IgD-negative memory B cell (primary cell): ENCODE measurements at regions not wholly inside any gene's neighbourhood (a gene's known extent, or its start where the extent isn't known, plus 50 kb on each side); places are given as distances from the start of the nearest gene placed in this dataset.

Source experiments
- H3K27ac Mint-ChIP-seq, 3 donors: one replicate each; pipeline ENCODE4 v1.8.0; 2020 to 2022; ENCODE audit warnings: mild to moderate bottlenecking in 3 of 3, mixed read lengths in 3 of 3, moderate library complexity in 1 of 3
- H3K27me3 Mint-ChIP-seq: one replicate; pipeline ENCODE4 v1.8.0; 2021; ENCODE audit warnings: mixed read lengths
- H3K36me3 Mint-ChIP-seq: one replicate; pipeline ENCODE4 v1.8.0; 2020; ENCODE audit warnings: mild to moderate bottlenecking, mixed read lengths
- H3K4me1 Mint-ChIP-seq, 3 donors: one replicate each; pipeline ENCODE4 v1.8.0; 2020 to 2022; ENCODE audit warnings: mixed read lengths in 3 of 3, mild to moderate bottlenecking in 1 of 3
- H3K4me3 Mint-ChIP-seq, 4 donors: one replicate each; pipeline ENCODE4 v1.8.0; 2020 to 2022; ENCODE audit warnings: mild to moderate bottlenecking in 4 of 4, mixed read lengths in 4 of 4, moderate library complexity in 3 of 4
- H3K9me3 Mint-ChIP-seq, 3 donors: one replicate each; pipeline ENCODE4 v1.8.0; 2020 to 2021; ENCODE audit warnings: mixed read lengths in 3 of 3, mild to moderate bottlenecking in 1 of 3

DNA sequence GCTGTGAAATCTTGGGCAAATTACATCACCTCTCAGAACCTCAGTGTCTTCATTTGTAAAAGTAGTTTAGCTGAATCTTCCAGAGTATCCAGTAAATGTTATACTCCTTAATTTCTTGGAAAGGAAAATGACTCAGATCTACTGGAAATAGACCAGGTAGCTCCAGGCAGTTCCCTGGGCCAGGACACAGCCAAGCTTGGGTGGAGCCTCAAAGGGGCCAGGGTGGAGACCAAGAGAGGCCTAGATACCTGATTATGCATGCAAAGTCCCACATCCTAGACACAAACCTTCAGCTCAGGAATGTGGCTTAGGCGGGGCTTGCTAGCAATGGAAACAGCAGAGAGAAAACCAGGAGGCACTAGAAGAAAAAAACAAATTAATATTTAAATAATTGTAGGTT lies 272.8 kb downstream of the MAFB start:
- H3K4me3 Mint-ChIP-seq, result no peak overlapping the region
- H3K27me3 Mint-ChIP-seq, result no peaks in the 10 kb centered on the region
- H3K9me3 Mint-ChIP-seq, result peaks cover 3 to 8% (median 7%) of the 10 kb centered on the region in 3 donors
- no peaks in the 10 kb centered on the region for H3K4me1 Mint-ChIP-seq
- H3K27ac Mint-ChIP-seq, result no peak overlapping the region
- H3K36me3 Mint-ChIP-seq, result no peaks in the 10 kb centered on the region

DNA sequence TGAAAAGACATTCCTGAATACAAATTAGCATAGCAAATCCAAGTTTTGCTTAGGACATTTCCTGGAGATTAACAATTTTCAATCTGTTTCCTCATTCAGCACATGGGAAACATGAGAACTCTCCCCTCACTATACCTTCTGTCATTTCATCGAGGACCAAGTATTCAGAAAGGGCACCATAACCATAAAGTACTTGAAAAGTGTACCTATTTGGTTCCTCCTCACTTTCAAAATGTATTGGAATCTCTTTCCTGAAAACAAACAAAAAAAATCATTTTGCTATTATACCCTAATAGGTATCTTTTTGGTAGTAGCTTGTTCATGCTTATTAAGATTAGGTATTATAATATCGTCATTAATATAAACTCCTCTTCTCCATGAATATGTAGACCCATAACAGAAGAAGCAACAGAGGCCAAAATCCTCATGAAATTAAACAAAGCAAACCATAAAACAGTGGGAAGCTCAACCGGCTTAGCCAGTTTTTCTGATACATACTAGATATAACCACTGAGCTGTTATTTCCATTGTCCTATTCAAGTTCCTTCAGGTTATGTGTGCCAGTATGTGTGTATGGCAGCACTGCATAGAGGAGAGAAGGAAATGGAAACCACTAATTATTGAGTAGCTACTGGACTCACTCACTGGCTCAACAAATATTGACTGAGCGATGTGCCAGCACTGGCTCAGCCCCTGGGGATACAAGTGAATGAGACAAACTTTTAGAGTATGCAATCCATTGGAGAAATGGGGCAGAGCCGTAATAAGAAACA lies 274.0 kb downstream of the MAFB start:
- Mint-ChIP-seq H3K9me3 (peaks cover 3 to 8% (median 7%) of the 10 kb centered on the region in 3 donors), H3K4me1 (peaks cover 0 to under 1% (median 0%) of the 10 kb centered on the region in 3 donors), H3K36me3 (no peaks in the 10 kb centered on the region), H3K27ac (no peak overlapping the region), H3K27me3 (peaks cover 2% of the 10 kb centered on the region), H3K4me3 (no peak overlapping the region)

DNA sequence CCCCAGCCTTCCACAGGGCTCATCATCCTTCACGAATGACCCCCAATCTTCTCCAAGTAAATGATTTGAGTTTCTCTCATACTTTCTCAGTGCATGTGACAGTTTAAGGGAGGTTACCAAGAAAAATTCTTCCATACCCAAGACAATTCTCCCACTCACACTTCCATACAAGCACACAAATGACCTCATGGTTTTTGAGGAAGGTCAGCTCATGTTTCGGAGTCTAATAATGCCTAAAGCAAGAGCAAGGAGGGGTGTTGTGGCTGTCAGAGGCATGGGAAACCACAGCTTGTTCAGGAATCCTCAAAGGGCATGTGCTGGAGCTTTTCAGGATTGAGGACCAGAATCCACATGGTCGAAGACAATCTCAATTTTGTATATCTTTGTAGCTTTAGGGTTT lies 279.0 kb downstream of the MAFB start:
- Mint-ChIP-seq H3K27me3 (peaks cover 10% of the 10 kb centered on the region), H3K36me3 (peaks cover 2% of the 10 kb centered on the region), H3K4me3 (no peak overlapping the region), H3K9me3 (peaks cover 0 to 4% (median 0%) of the 10 kb centered on the region in 3 donors), H3K27ac (no peak overlapping the region), H3K4me1 (peaks cover 0 to 2% (median 0%) of the 10 kb centered on the region in 3 donors)

DNA sequence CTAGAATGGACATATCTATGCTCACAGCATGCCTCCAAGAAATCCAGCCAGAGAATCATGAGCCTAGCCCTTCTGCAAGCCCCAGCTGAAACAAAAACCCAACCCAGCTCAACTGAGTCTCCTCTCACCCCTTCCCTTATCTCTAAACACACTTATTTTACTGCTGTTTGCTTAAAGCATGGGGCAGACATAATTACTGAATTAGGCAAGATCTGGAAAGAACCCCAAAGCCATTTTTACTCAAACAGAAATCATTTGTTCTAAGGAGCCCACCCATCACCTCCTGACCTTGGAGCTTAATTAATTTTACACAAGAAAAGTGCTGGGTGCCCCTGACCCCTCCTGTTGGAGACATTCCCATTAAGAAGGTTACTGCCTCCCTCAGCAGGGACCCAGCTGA lies 291.6 kb downstream of the MAFB start:
- H3K36me3 Mint-ChIP-seq, result no peaks in the 10 kb centered on the region
- H3K4me1 Mint-ChIP-seq, result no peaks in the 10 kb centered on the region
- H3K27ac Mint-ChIP-seq, result no peak overlapping the region
- no peak overlapping the region for H3K4me3 Mint-ChIP-seq
- H3K27me3 Mint-ChIP-seq, result peaks cover 2% of the 10 kb centered on the region
- H3K9me3 Mint-ChIP-seq, result peaks cover 2 to 12% (median 7%) of the 10 kb centered on the region in 3 donors

DNA sequence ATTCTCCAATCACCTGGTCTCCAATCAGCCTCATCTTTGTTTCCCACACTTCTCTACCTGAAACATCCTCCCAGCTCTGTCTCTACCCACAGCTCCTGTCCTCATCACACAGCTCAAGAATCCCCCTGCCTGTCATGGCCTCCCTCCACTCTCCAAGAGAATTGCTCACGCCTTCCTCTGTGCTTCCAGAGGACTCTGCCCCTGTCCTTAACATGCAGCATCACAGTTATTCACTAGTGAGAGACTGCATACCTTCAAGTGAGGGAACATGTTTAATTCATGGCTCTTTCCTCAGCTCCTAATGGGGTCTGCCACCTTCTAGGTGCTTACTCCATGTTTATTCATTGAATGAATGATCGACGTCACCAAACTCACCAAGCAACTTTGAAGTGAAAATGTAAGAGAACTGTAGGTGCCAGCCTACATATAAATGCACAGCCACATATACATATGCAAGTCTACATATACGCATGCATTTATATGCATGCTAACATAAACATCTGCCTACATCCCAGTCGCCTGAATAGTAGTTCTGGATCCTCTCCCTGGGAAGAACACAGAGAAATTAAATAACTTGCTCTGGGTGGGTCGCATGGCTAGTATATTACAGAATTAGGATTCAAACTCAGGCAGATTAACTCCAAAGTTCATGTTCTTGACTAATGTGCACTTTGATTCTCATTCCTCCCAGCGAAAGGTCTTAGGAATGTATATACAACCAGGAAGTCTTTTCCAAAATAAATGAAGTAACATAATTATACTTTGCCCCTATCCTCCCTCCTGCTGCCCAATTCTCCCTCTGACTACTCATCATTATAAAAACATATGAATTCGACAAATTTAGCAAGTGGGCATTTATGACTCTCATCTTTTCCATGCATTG lies 295.6 kb downstream of the MAFB start:
- Mint-ChIP-seq H3K4me1 (no peaks in the 10 kb centered on the region), H3K9me3 (peaks cover 0 to 2% (median 0%) of the 10 kb centered on the region in 3 donors)

DNA sequence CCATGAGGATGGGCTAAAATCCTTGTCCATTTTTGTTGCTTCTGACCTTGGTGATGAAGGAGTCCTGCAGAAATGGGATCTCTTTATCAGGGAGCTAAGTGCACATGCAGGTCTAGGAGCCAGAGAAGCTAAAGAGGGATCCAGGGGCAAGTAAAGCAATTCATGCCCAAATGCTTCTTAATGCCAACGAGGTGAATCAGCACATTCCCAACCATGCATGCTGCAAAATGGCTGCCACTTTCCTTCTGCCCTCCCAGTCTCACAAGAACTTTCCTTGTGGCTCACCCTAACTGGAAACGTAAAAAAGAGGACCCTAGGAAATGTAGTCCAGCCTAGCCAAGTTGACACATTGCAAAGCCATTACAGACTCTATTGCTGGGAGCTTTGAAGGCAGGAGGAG lies 298.4 kb downstream of the MAFB start:
- Mint-ChIP-seq H3K9me3 (peaks cover 0 to 4% (median 2%) of the 10 kb centered on the region in 3 donors), H3K4me1 (no peaks in the 10 kb centered on the region), H3K27me3 (peaks cover 2% of the 10 kb centered on the region), H3K27ac (no peak overlapping the region), H3K4me3 (no peak overlapping the region), H3K36me3 (no peaks in the 10 kb centered on the region)

More for the DNA sequence above, 295.6 kb downstream of the MAFB start:
- H3K27ac Mint-ChIP-seq, result no peak overlapping the region
- H3K4me3 Mint-ChIP-seq, result no peak overlapping the region
- H3K27me3 Mint-ChIP-seq, result peaks cover 4% of the 10 kb centered on the region
- H3K36me3 Mint-ChIP-seq, result no peaks in the 10 kb centered on the region

DNA sequence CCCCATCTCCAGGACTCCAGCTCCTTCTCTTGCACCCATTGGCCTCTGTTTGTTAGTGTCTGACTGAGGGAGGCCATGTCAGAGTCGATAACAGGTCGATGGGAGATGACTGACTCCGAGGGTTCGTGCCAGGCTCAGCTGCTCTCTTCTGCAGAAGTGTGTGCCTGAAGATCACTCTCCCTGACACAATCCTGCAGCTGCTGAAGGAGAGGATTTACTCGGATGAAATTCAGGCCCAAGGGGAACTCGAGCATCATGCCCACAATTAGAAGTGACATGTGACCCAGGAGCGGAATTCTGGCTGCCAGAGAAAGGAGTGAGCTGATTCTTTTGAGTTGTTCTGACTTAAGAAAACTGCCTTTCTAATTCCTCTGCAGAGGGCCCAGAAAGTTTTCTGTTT lies 318.2 kb downstream of the MAFB start:
- H3K27ac Mint-ChIP-seq, result no peak overlapping the region

DNA sequence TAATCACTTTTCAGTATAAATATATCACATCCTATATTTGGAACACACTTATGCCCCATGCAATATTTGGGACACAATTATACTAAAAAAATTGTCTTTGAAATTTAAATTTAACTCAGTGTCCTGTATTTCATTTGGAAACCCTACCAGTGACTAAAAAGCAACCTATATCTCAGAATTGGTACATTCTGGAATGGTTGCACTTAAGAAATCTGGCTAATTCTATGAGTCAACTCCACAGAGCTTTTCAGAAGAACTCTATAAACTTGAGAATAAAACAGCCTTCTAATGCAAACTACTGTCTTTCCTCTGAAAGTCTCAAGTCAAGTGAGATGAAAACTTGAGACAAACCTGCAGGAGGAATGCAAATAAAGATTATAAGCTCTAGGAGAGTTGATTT lies 320.2 kb downstream of the MAFB start:
- Mint-ChIP-seq H3K9me3 (peaks cover 0 to 2% (median 0%) of the 10 kb centered on the region in 3 donors), H3K27me3 (no peaks in the 10 kb centered on the region), H3K36me3 (no peaks in the 10 kb centered on the region), H3K4me3 (no peak overlapping the region), H3K4me1 (no peaks in the 10 kb centered on the region), H3K27ac (no peak overlapping the region)

More for the DNA sequence above, 318.2 kb downstream of the MAFB start:
- Mint-ChIP-seq H3K36me3 (no peaks in the 10 kb centered on the region), H3K9me3 (peaks cover 2 to 9% (median 8%) of the 10 kb centered on the region in 3 donors), H3K4me3 (no peak overlapping the region), H3K27me3 (no peaks in the 10 kb centered on the region), H3K4me1 (no peaks in the 10 kb centered on the region)

DNA sequence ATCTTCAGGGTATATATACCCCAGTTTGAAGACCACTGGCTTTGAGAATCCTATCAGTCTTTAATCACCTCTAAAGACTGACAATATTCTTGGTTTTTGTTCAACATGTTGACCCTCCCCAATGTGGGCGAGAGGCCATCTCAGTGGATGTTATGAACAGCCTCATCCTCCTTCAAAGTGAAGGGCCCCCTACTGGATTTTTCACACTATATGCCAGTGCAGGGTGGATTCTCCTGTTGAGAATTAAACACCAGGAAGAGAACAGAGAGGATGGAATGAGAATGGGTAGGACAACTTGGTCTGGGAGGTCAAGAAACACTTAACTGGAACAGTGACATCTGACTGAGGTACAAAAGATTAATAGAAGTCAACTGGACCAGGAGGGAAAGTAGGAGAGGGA lies 327.1 kb downstream of the MAFB start:
- H3K9me3 Mint-ChIP-seq, result peaks cover 0 to 2% (median 0%) of the 10 kb centered on the region in 3 donors
- no peak overlapping the region for H3K27ac Mint-ChIP-seq
- H3K4me1 Mint-ChIP-seq, result no peaks in the 10 kb centered on the region
- H3K4me3 Mint-ChIP-seq, result no peak overlapping the region
- no peaks in the 10 kb centered on the region for H3K36me3 Mint-ChIP-seq
- peaks cover 3% of the 10 kb centered on the region for H3K27me3 Mint-ChIP-seq

DNA sequence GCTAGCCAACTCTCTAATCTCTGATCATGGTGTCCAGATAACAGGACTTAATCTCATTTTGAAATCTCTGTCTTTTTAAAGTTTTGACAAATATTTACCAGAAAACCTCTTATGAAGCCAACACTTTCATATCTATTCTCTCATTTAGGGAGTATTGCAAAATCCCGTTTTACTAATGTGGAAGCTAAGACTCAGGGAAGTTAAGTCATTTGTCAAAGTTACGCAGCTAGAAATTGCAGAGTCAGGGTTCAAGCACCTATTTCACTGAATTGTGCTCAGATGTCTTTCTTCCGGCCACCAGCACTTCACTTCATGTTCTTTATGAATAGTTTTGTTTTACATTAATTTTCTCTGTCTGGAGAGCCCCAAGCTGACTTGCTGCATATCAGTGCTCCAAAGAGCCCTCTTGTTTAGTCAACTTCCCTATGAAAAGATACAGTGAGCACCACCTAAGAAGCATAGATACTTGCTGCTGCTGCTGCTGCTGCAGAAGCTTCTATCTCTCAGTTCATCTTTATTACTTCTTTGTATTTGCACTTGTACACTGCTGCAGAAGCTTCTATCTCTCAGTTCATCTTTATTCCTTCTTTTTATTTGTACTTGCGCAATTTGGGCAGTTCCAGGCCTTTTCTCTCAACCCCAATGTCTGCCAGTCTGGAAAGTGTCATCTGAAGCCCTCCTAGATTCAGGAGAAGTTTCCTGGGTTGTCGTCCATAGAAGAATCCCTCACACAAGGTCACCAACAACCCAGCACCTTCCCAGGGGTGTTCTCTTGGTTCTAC lies 329.7 kb downstream of the MAFB start:
- Mint-ChIP-seq H3K4me3 (no peak overlapping the region), H3K36me3 (no peaks in the 10 kb centered on the region), H3K4me1 (no peaks in the 10 kb centered on the region), H3K27ac (no peak overlapping the region), H3K9me3 (peaks cover 0 to 2% (median 0%) of the 10 kb centered on the region in 3 donors), H3K27me3 (peaks cover 3% of the 10 kb centered on the region)

DNA sequence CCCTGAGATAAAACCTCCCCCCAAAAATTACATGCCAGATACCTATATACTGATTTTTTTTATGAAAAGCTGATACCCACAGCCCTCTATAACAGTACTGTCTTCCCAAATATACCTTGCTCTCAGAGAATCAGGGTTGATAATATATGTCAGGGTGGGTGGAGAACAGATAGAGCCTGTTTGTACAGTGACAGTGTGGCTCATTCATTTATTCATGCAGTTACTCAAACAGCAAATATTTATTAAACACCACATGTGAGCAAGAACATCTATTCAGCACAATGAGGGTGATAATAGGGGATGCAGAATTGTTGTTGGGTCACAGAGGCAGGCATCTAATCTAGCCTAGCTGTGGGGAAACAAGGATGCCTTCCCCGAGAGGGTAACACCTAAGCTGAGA lies 334.2 kb downstream of the MAFB start:
- Mint-ChIP-seq H3K27me3 (no peaks in the 10 kb centered on the region), H3K4me3 (no peak overlapping the region), H3K9me3 (no peaks in the 10 kb centered on the region), H3K4me1 (no peaks in the 10 kb centered on the region), H3K27ac (no peak overlapping the region), H3K36me3 (no peaks in the 10 kb centered on the region)

DNA sequence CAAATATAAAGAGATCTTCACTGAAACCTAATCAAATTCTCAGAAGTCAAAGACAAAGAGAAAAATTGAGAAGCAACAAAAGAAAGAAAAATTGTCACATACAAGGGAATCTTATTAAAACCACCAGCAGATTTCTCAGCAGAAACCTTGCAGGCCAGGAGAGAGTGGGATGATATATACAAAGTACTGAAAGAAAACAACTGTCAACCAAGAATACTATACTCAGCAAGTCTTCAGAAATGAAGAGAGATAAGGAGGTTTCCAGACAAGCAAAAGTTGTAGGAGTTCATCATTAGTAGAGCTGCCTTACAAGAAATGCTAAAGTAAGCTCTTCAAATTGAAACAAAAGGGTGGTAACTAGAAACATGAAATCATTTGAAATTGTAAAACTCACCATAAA lies 345.6 kb downstream of the MAFB start:
- peaks cover 1% of the 10 kb centered on the region for H3K27me3 Mint-ChIP-seq
- H3K4me1 Mint-ChIP-seq, result no peaks in the 10 kb centered on the region
- no peak overlapping the region for H3K4me3 Mint-ChIP-seq
- H3K27ac Mint-ChIP-seq, result no peak overlapping the region
- no peaks in the 10 kb centered on the region for H3K36me3 Mint-ChIP-seq
- H3K9me3 Mint-ChIP-seq, result peaks cover 5 to 25% (median 22%) of the 10 kb centered on the region in 3 donors

DNA sequence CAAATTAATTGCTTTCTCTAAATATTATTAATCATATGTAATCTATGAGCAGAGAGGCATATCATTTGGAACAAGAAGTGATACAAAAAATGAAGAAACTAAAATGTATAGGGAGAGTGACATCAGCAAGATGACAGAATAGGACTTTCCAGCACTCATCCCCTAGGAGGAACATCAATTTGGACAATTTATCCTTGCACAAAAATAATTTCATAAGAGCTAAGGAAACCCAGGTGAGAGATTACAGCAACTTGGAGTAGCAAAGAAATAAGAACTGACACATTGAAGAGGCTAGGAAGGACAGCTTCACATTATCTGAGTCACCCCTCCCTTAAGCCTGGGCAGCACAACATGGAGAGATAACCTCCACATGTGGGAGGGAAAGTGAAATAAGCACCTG lies 347.5 kb downstream of the MAFB start:
- Mint-ChIP-seq H3K36me3 (no peaks in the 10 kb centered on the region), H3K27me3 (peaks cover 4% of the 10 kb centered on the region), H3K4me3 (no peak overlapping the region), H3K27ac (no peak overlapping the region), H3K4me1 (no peaks in the 10 kb centered on the region), H3K9me3 (peaks cover 5 to 18% (median 12%) of the 10 kb centered on the region in 3 donors)

DNA sequence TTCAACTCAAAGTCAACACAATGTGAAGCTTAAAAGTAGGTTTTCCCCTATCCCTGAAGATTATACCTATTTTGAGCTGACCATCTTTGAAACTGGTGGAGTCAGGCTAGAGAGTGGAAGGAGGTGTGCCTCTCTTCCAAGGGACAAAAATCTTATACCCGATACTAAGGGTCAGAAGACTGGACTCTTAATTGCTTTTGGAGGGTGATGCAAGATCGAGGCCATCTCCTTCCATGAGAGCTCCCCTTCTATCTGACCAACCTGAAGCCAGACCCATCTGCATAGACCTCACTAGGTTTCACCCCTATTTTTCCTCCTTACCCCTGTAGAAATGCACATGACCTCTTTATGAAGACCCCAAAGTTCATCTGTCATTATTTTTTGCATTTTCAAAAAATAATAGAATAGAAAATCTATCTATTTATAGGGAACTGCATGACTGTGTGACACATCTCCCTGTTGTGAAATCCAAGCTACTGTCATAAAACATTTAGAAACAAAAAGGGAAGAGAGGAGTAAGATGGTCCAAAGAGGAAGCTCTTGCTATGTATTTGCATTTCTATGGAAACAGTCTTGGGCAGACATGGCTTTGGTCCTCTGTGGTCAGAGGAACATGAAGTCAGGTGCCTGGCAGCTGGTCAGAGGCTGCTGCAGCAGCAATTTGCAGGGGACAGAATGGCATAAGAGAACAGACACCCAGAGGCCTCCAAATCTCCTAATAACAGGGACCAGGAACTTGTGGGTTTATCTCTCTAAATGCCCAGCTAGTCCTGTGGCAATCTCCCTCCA lies 349.2 kb downstream of the MAFB start:
- no peak overlapping the region for H3K27ac Mint-ChIP-seq
- no peaks in the 10 kb centered on the region for H3K36me3 Mint-ChIP-seq
- peaks cover 7% of the 10 kb centered on the region for H3K27me3 Mint-ChIP-seq
- H3K4me3 Mint-ChIP-seq, result no peak overlapping the region
- H3K4me1 Mint-ChIP-seq, result no peaks in the 10 kb centered on the region
- peaks cover 5 to 14% (median 11%) of the 10 kb centered on the region in 3 donors for H3K9me3 Mint-ChIP-seq
